GDM1 (cell line): ENCODE measurements at regions not wholly inside any gene's neighbourhood (a gene's known extent, or its start where the extent isn't known, plus 50 kb on each side); places are given as distances from the start of the nearest gene placed in this dataset.

ENCODE experiments used
- DNase-seq: peaks from one replicate; lab custom pipeline; 2025; lab: John Stamatoyannopoulos, UW

DNA sequence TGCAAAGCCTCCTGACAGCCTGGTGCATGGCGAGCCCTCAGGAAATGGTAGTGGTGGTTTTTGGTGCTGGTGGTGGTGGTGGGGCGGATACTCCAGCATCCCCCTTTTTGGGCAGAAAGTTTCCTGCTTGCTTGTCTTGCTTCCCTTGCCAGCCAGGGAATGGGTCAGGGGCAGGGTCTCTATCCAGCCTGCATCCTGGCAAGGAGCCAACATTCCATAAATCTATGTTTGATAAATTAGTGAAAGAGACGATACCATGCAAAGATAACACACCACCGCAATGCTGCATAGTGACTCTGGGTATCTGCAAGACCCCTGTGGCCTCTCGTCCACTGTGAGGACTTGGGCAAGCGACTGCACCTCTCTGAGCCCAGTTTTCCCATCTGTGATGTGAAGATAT lies 246.2 kb downstream of the LRFN2 start:
- DNase-seq = no peak

DNA sequence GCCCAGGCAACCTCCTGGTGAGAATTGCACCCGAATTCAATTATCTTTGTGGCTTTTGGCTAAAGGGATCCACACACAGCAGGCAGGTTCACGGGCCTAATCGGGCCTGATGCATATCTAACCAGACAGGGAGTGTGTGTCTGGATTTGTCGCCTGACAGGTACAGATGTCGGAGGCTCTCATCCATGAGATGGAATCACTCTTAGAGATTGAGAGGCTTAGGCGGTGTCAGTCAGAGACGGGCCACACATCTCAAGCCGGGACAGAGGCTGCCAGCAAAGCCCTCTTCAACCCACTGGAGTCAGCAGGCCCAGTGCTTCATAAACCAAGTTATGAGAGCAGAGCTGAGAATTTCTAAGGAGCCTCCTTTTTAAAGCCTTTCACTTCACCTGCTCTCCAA lies 247.0 kb downstream of the LRFN2 start:
- no peak for DNase-seq

DNA sequence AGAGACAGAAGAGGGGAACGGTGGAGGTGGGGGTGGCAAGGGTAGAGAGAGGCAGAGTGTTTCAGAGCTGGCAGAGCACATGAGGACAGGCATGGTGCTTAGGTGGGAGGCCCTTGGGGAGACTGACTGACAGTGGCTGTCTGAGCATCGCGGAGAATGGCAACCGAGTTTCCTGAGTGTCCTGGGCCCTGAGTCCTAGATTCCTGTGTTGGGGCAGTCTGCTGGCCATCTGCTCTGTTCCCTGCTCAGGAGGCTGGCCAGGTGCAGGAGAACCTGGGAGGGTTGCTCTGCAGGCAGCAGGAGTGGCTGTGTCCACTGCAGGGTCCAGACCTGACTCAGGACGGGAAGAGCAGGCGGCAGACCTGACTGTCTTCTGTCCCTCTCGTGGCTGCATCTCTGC lies 248.9 kb downstream of the LRFN2 start:
- DNase-seq = no peak

DNA sequence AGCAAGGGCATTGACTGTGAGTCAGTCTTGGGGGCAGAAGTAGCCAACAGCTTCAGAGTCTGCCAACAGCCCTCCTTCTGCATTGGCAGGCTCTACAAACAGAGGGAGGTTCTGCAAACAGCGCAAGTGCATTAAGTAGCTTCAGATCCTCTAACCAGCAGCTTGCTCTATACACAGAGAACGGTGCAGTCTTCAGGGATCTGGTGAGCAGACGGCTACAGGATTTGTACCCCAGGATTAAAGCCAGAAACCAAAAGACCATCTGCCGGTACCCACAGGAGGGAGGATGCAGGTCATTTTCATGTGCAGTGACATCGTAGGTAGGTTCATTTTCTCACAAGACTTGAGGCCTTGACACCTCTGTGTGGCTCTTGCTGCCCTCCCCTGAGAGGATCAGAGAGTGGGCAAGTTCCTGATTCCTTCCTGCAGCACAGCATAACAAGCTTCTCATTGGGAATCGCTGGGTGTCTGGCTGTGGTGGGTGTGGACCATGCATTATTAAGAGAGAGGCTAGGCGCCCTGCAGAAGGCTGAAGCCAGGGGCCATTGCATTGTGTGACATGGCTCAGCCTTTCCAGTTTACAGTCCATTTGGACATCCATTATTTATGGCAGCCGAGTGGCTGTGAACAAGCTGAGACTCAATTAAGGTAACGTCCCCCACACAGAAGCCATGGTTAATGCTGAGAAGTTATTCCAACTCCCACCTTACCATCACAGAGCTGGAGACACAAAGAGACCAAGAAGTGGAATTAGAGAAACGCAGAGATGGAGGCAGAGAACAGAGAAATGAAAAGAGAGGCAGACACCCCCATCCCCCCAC lies 250.0 kb downstream of the LRFN2 start:
- no peak for DNase-seq

DNA sequence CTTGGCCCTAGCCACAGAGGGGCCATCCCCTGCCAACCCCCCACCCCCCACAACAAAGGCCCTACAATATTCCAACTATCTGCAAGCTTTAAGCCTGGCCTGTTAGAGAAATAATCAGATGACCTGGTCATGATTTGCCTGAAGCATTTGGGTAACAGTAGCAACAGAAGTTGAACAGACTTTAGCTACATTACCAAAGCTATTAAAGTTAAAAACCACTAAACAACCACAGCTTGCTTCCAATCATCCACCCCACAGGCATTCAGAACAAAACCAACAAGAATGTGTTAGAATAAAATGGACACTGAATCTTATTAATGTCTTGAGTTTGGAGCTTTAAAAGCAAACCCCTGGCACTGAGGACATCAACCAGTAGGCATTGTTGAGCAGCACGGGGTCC lies 250.9 kb downstream of the LRFN2 start:
- DNase-seq = no peak

DNA sequence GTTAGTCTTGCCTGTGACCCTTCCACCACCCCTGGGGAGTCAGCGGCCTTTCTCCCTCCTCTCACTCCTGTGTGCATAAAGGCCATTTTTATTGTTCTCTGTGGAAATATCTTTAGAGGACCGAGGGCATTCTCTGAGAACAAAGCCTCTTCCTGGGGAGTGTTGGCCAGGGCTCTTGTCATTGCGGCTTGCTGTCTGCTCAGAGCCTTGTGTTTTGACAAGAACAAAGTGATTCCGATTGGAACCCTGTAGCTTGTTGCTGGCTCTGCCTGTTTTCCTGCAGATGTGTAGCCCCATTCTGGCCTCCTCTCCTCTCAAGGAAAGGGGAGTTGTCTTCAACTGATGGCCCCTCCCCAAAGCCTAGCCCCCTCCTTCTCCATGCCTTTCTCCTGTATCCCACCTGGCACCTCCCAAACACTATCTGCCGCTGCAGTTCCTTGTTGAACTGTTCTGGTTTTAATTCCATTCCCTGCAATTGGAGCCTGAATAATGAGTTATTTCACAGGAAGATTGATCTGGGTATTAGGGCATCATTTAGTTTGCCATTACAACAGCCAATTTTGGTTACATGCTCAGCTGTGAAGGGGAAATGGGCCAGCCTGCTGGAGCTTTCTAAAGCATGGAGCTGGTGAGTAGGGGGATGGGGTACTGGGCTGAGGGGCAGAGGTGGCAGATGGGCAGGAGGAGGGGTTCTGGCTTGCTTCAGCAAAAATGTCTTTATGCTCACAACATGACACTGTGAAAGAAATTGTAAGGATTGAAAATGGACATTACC lies 252.5 kb downstream of the LRFN2 start:
- no peak for DNase-seq

DNA sequence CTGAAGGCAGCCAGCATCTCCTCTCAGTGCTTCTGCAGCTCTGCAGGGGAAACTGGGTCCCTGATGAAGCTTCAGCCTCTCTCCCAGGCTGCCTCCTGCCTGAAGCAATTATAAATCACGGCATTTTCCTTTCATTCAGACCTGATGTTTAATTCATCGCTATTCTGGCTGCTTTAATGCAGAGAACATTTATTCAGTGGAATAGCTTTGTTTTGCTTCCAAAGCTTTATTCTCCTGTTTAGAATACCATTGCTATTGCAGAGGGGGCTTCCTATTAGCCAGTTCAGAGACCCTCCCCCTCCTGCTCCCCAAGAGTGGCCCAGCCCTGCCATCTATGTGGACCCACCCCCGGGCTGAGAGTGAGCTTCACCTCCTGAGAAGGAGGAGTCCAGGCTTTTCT lies 255.6 kb downstream of the LRFN2 start:
- no peak for DNase-seq

DNA sequence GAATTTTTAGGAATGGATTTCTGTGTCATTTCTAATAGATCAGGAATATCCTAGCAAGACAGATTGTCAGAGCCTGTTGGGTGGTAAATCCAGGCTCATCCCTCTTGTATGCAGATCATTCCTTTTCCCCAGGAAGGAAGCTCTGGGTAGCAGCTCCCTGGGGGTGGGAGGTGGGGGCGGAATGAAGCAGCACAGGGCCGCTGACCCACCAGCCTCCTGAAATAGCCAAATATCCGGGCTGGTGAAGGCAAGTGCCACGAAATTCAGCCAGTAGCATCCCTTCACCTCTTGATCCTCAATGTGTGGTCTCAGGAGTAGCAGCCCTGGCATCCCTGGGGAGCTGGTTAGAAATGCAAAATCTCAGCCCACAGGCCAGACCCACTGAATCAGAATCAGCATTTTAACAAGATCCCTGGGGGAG lies 256.9 kb downstream of the LRFN2 start:
- DNase-seq = no peak

DNA sequence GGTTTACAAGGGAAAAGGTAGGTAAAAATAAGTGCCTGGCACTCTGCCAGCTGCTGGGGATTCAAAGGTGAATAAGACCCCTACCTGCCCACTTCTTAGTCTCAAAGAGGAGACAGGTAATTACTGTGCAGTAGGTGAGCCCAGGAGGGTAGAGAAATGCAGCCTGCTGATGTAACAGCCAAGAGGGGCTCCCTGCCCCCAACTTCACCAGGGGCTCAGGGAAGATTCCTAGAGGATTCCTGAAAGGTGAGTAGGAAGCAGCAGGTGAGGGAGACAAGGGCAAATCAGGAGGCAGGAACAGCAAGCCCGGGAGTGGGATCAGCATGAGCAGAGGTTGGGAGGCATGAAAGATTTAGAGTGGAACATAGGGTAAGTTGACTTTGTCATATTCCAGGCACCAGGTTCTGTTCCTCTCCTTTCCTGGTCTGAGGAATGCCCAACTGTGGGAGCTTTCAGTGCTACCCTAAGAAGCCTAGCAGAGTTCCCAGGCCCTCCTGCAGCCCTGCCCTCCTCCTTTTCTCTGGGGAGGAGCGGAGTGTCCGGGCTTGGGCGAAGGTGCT lies 258.1 kb downstream of the LRFN2 start:
- DNase-seq = no peak

DNA sequence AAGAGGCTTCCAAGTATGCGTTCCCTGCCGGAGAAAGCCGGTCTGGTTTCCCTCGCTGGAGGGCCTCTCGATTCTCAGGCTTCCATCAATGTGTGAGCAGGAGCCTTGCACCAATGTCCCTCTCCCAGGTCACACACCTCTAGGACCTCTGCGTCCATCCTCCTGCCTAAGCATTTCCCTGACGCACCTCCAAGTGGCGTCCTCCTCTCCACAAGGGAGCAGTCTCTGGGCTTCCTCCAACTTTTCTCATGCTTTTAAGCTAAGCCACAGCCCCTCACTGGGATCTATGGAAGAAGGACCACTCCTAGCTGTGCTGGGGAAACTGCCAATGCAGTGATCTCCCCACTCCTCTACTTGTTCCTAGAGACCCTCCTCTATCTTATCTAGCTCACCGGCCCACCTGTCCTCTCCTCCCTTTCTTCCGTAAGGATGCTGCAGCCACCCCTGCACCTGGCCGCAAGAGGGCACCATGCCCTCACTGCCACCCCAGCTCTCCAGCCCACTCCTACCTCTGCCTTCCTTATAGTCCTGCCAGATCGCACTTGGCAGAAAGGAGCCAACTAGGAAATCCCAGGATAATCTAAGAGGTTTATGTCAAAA lies 258.7 kb downstream of the LRFN2 start:
- no peak for DNase-seq

DNA sequence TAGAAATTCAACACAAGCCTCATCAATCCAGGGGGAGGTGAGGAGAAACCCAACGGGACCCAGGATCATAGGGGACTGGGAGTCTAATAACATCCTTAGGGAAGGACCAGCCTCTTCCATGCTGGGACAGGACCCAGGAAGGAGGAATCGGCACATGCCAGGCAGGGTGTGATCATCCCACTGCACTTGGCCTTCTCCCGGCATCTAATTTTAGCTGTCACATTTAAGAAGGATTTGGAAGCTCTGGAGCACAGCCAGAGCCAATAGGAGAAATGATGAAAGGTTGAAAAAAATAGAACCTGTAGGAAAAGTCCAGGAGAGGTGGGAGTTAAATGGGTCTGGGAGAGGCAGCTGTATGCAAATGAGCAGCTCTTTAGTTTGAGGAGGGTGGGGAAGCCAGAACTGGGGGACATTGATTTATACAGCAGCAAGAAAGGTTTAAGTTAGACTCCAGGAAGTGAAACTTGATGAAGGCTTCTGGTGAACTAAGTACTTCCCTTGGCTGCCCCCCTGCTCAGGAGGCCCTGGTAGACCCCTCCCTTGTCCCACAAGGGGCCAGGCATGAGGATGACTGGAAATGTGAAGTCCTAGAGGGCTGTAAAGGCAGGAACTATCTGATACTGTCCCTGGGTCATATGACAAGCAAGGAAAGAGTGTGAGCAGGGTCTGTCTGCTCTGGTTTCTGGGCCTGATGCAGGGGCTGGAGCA lies 260.3 kb downstream of the LRFN2 start:
- DNase-seq = no peak

DNA sequence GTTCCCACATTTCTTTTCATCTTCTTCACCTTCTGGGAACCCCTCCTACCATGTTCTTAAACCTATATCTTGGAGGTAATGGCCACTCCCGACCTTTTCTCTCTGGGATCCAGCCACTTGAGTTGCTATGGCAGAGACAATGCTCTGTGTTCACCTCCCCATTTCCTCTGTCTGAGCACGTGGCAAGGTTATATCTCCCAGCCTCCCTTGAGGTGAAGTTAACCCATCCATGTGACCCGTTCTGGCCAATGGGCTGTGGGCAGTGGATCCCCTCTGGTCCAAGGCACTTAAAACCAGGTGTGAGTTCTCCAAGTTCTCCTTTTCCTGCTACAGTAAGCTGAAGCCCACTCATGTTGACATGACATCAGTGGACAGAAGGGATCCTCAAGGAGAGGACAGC lies 261.4 kb downstream of the LRFN2 start:
- no peak for DNase-seq

DNA sequence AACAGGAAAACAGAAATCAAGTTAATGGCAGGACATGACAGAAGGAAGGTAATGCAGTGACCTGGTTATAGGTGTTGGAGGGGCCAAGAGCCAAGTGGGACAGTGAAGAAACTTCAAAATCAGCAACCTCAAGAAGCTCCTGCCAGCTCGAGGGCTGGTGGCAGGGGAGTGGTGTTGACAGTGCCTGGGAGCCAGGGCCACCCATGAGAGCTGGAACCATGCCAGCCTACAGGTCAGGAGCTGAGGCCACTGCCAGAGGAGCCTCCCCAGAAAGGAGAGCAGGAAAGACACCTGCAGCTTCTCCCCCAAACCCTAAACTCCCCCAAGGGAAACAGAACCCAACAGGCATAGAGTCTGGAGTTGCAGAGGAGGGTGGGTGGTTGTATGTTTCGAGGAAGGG lies 262.1 kb downstream of the LRFN2 start:
- no peak for DNase-seq

DNA sequence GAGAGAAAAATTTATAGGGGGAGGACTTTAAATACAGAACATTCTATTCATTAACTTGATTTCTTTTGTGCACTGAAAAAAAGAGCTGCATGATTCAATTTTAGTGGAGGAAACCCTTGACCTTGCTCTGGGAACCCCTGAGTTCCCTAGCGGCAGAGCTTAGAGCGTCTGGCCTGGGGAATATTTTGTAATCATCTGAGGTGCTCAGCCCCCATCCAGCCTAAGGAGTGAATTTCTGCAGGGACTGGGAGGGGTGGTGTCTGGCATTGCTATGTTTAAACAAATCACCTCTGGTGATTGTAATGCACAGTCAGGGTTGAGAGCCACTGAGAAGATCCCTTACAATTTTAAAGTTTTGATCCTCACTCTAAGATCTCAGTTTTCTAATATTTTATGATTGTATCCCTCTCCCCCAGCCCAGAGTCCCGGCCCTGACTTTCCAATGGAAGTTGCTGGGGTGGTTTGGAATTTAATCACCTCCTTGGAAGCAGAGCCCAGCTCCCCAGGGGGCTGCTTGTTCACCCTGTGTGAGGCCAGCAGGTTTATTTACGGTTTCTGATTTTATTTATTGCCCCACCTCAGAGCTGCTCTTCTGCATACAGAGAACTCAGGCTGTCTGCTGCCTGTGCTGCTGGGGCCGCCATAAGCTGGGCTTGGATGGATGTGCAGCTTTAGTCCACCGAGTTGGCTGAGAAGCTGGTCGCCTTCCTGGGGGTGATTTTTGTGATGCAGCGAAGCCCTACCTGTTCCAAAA lies 263.1 kb downstream of the LRFN2 start:
- no peak for DNase-seq

DNA sequence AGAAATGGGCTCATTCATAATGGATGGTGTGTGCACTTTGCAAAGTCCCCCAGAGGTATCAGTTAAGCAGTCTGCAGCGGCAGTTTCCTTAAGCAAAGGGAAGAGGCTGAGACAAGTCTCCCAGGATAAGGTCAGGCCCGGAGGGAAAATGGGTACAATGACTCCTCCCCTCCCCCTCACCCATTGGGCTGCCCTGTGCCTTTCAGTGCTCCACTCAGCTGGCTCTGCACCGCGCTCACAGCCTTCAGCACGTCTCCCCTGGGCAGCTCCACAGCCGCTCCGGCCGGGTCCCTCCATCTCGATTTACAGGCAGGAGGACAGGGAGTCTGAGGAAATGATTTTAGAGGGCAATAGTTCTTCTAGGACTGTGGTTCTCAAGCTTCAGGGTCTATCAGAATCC lies 264.8 kb downstream of the LRFN2 start:
- DNase-seq = no peak

DNA sequence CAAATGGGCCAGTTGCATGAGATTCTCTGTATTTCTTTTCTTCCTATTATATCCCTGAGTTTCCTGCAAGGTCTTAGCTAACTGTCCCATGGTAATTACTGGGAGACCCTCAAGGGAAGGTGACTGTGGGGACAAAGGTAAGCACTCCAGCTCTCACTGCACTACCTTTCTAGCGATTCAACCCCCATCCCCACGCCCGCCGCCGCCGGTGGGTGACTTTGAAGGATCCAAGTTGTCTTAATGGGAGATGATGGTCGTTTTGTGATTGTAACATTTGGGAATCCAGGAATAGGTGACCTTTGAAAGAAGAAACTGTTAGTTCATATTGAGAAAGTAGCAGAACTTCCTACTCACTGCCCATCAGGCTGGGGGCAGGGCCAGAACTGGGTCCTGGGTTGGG lies 265.5 kb downstream of the LRFN2 start:
- DNase-seq = no peak

DNA sequence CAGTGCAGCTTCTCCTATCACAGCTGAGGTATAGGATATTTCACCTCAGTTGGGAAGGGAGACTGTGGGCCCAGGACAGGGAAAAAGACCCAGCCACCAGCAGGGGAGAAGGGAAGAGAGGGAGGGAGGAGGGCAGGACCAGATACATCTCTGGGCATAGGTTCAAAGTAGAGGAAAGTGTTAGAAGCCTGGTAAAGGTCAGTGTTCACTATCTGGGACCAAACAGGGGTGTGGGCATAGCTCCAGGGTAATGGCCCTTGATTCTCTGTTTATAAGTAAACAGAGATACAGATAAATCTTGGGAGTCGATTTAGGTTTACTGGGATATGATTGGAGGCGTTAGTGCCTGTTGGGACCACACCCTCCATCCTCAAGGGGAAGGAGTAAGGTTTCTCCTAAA lies 266.2 kb downstream of the LRFN2 start:
- no peak for DNase-seq

DNA sequence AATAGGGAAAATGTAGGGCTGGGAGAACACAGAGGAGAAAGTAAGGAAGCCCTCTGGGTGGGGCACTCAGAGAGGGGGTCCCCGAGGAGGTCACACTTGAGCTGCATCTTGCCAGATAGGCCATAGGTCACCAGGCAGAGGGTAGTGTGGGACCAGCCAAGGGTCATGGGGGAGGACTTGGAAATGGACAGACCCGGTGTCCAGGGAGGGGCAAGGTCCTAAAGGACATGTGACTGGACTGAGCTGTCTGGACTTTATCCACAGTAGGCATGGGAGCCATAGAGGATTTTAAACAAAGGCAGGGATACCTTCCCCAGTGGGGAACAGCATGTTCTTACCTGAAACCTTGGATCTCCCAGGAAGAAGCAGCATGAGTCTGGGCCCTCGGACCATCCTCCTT lies 266.7 kb downstream of the LRFN2 start:
- DNase-seq = no peak

DNA sequence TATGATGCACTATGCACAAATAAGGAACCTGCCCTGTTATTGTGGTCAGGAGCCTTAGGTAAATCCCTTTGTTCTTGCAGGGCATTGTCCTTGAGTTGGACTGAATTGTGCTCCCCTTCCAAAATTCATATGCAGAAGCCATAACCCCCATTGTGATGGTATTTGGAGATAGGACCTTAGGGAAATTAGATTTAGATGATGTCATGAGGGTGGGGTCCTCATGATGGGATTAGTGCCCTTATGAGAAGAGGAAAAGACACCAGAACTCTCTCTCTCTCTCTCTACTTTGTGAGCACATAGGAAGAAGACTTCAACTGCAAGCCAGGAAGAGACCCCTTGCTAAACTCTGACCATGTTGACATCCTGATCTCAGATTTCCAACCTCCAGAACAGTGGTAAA lies 268.0 kb downstream of the LRFN2 start:
- no peak for DNase-seq

DNA sequence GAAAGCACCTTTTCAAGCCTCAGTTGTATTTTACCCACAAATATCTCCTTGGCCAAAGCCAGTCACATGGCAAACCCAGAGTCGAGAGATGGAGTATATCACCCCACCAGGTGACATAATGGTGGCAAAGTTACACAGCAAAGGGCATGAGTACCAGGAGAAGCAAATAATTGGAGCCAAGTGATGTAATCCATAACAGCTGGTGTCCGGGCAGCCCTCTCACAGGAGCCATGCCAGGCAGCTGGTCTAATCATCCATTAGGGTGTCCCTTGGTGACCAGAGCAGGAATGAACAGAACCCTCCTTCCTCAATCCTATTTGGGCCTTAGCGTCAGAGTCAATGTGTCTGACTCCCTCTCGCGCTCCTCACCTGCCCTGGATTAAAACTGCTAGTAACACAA lies 272.1 kb downstream of the LRFN2 start:
- no peak for DNase-seq

DNA sequence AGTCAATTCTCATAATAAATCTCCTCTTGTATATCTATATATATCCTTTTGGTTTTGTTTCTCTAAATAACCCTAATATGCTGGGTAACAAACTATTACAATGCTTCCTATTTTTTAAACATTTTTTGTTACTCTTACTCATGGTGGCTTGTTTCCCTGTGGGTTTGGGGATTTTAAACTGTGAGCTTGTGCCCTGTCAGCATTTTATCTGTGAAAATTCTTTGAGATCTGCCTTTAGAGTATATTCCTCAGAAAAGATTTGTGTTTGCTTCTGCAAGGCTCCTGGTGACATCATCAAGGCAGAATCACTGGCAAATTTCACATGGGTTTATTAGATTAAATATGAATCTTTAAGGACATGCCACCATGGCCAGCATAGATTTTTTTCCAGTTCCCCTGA lies 273.6 kb downstream of the LRFN2 start:
- no peak for DNase-seq
